ENCODE measurements at regions not wholly inside any gene's neighbourhood (a gene's known extent, or its start where the extent isn't known, plus 50 kb on each side); places are given as distances from the start of the nearest gene placed in this dataset.

DNA sequence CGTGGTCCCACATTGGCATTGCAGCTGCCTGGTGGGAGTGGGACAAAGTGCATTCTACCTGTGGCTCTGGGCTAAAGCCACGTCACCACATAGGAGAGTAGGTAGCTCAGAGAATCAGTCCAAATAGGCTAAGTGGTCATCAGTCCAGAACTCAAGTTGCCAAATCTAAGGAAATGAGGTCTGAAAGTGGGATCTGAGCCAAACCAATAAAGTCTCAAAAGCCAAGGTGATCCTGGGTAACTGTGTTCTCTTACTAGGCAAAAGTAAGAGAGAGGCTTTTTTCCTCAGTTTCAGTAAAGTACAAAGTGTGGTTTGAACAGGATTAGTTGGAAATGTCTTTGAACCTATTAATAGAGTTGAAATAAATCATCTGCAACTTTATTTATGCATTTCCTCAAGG lies 68.6 kb upstream of the CNKSR3 start:
- ATAC-seq (no peak), DNase-seq (no peak)
- no peak overlapping the region for H3K27ac ChIP-seq
- no peaks in the 10 kb centered on the region for H3K4me1 ChIP-seq
- intact Hi-C loops (cut with DNase I; ENCODE audit: low total_unique reads) (no loop called here), in situ Hi-C loops (cut with MboI; ENCODE audit: low sequenced_read_pairs in 4 of 4) (no loop called here)
- H3K4me3 ChIP-seq = no peak overlapping the region
- TF ChIP-seq POLR2A (IDR thresholded peaks at IDR 0.05) = no peak
- TF ChIP-seq, protein P1, sequence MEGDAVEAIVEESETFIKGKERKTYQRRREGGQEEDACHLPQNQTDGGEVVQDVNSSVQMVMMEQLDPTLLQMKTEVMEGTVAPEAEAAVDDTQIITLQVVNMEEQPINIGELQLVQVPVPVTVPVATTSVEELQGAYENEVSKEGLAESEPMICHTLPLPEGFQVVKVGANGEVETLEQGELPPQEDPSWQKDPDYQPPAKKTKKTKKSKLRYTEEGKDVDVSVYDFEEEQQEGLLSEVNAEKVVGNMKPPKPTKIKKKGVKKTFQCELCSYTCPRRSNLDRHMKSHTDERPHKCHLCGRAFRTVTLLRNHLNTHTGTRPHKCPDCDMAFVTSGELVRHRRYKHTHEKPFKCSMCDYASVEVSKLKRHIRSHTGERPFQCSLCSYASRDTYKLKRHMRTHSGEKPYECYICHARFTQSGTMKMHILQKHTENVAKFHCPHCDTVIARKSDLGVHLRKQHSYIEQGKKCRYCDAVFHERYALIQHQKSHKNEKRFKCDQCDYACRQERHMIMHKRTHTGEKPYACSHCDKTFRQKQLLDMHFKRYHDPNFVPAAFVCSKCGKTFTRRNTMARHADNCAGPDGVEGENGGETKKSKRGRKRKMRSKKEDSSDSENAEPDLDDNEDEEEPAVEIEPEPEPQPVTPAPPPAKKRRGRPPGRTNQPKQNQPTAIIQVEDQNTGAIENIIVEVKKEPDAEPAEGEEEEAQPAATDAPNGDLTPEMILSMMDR (IDR thresholded peaks at IDR 0.05 in 4 of 5, conservative IDR thresholded peaks at IDR 0.05 in 1 of 5) = no peak
- no peaks in the 10 kb centered on the region for H3K36me3 ChIP-seq
- H3K9me3 ChIP-seq = no peaks in the 10 kb centered on the region
- no peaks in the 10 kb centered on the region for H3K27me3 ChIP-seq

DNA sequence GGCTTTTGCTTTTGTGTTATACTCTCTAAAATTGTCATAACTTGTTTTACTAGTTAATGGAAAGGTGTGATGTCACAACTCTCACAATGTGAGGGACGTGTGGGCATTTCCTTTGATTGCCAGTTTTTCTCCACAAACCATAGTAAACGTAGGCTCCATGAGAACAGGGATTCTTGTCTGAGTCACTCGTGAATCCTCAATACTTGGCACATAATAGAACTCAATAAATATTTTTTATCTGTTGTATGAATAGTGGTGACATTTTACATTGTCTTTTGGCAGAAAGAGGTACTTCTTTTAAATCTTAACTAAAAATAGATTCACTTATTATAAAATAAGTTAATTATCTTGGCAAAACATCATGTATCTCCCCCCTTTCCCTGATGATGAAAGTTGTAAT lies 69.0 kb upstream of the CNKSR3 start:
- no peak overlapping the region for H3K4me3 ChIP-seq
- H3K9me3 ChIP-seq = no peaks in the 10 kb centered on the region
- TF ChIP-seq, protein P1 (IDR thresholded peaks at IDR 0.05 in 4 of 5, conservative IDR thresholded peaks at IDR 0.05 in 1 of 5) = no peak
- no peak for TF ChIP-seq POLR2A (IDR thresholded peaks at IDR 0.05)
- intact Hi-C loops (cut with DNase I; ENCODE audit: low total_unique reads) = no loop called here
- H3K4me1 ChIP-seq = no peaks in the 10 kb centered on the region
- H3K36me3 ChIP-seq = no peaks in the 10 kb centered on the region
- in situ Hi-C loops (cut with MboI; ENCODE audit: low sequenced_read_pairs in 4 of 4) = no loop called here
- no peak for ATAC-seq
- no peaks in the 10 kb centered on the region for H3K27me3 ChIP-seq
- H3K27ac ChIP-seq = no peak overlapping the region
- no peak for DNase-seq

DNA sequence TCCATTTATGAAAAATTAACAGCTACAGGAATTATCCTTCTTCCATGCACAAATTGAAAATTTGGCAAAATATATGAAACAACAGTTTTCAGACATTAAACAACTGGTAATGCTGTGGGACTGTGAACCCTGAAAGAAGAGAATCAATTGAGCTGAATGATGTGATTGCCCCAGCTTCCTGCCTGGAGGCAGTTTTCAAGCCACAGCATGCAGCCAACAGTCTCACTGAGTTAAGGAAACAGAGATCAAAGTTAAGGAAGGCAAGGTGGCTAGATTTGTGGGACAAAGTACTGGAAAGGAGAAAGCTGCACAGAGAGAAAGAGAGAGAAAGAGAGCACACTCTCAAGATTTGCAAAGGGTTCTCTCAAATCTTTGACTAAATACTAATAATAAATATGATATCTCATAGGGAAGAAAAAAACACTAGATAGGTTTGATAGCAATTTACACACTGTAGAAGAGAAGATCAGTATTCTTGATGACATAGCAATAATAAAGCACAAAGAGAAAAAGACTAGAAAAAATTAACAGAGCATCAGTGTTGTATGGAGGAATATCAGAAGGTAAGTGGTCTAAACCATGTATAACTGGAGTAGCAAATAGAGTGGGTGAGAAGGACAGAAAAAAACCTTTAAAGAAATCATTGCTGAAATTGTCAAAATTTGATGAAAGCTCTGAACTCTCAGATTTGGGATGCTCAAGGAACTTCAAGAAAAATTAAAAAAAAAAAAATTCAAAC lies 70.1 kb upstream of the CNKSR3 start:
- intact Hi-C loops (cut with DNase I; ENCODE audit: low total_unique reads) = no loop called here
- ATAC-seq = no peak
- H3K36me3 ChIP-seq = no peaks in the 10 kb centered on the region

DNA sequence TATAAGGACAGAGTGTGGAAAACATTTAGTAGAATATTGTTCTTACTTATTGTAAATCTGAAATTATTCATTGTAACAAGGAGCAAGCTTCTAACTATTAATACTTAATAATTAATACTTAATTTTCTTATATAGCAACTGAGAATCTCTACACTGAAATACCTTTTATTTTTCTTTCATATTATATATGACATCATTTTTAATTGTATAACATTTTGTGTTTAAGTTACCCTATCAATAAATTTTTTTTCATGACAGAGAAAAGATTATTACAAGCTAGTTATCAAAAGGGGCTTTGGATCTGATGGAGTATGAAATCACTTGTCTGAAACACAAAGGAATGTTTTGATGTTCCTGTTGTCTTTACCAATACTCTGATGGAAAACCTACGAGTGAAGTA lies 72.2 kb upstream of the CNKSR3 start:
- Histone ChIP-seq H3K27me3 (no peaks in the 10 kb centered on the region), H3K36me3 (no peaks in the 10 kb centered on the region), H3K9me3 (no peaks in the 10 kb centered on the region), H3K27ac (no peak overlapping the region), H3K4me1 (no peaks in the 10 kb centered on the region), H3K4me3 (no peak overlapping the region)
- intact Hi-C loops (cut with DNase I; ENCODE audit: low total_unique reads) = no loop called here
- no peak for ATAC-seq
- no peak for DNase-seq
- TF ChIP-seq POLR2A (IDR thresholded peaks at IDR 0.05) = no peak
- TF ChIP-seq, protein P1 (IDR thresholded peaks at IDR 0.05 in 4 of 5, conservative IDR thresholded peaks at IDR 0.05 in 1 of 5) = no peak
- in situ Hi-C loops (cut with MboI; ENCODE audit: low sequenced_read_pairs in 4 of 4) = no loop called here

More for the DNA sequence above, 70.1 kb upstream of the CNKSR3 start:
- TF ChIP-seq, protein P1 (IDR thresholded peaks at IDR 0.05 in 4 of 5, conservative IDR thresholded peaks at IDR 0.05 in 1 of 5) = no peak
- TF ChIP-seq POLR2A (IDR thresholded peaks at IDR 0.05) = no peak
- no peaks in the 10 kb centered on the region for H3K9me3 ChIP-seq
- no peak overlapping the region for H3K4me3 ChIP-seq
- H3K27ac ChIP-seq = no peak overlapping the region
- no peak for DNase-seq
- in situ Hi-C loops (cut with MboI; ENCODE audit: low sequenced_read_pairs in 4 of 4) = no loop called here
- H3K27me3 ChIP-seq = no peaks in the 10 kb centered on the region
- no peaks in the 10 kb centered on the region for H3K4me1 ChIP-seq
